Astrocyte (in vitro differentiated cells and primary cell): ENCODE measurements at regions not wholly inside any gene's neighbourhood (a gene's known extent, or its start where the extent isn't known, plus 50 kb on each side); places are given as distances from the start of the nearest gene placed in this dataset.
A peak's percentile ranks its signal among the peaks of the same experiment; 100 is the strongest.

ENCODE experiments used
- DNase-seq: peaks from one replicate; pipeline ENCODE4 v3.0.0-alpha.2; 2010; ENCODE audit warnings: low read depth
- FAIRE-seq: peaks from 2 replicates; lab custom pipeline; 2011; peaks lifted over from hg19 to GRCh38; lab: Jason Lieb, UNC
- H2AFZ ChIP-seq: 2 replicates; pipeline ENCODE4 v1.6.0; 2012; ENCODE audit warnings: low read depth, low read length, inconsistent platforms
- H3K27ac ChIP-seq: 2 replicates; pipeline ENCODE4 v1.5.1; 2011; ENCODE audit warnings: low read depth, low read length, inconsistent platforms
- H3K27me3 ChIP-seq: 2 replicates; pipeline ENCODE4 v1.6.0; 2011; ENCODE audit warnings: low read length, inconsistent platforms; ENCODE audit not compliant: insufficient read depth
- H3K36me3 ChIP-seq: 2 replicates; pipeline ENCODE4 v1.5.1; 2011; ENCODE audit warnings: low read length, inconsistent platforms; ENCODE audit not compliant: insufficient read depth
- H3K4me1 ChIP-seq: 2 replicates; pipeline ENCODE4 v1.5.1; 2011; ENCODE audit warnings: low read length, inconsistent platforms; ENCODE audit not compliant: insufficient read depth
- H3K4me2 ChIP-seq: 2 replicates; pipeline ENCODE4 v1.6.0; 2012; ENCODE audit warnings: low read length, inconsistent platforms
- H3K4me3 ChIP-seq: 2 replicates; pipeline ENCODE4 v1.5.1; 2011; ENCODE audit warnings: low read depth, mild to moderate bottlenecking, low read length, inconsistent platforms; ENCODE audit not compliant: insufficient read depth
- H3K79me2 ChIP-seq: 2 replicates; pipeline ENCODE4 v1.6.0; 2012; ENCODE audit warnings: mild to moderate bottlenecking, low read length, inconsistent platforms; ENCODE audit not compliant: insufficient read depth
- H3K9ac ChIP-seq: 2 replicates; pipeline ENCODE4 v1.6.0; 2012; ENCODE audit warnings: mild to moderate bottlenecking, low read length, inconsistent platforms
- H3K9me3 ChIP-seq: 2 replicates; pipeline ENCODE4 v1.5.1; 2012; ENCODE audit warnings: low read depth, mild to moderate bottlenecking, low read length, inconsistent platforms; ENCODE audit not compliant: insufficient read depth
- H4K20me1 ChIP-seq: 2 replicates; pipeline ENCODE4 v1.6.0; 2012; ENCODE audit warnings: low read length, inconsistent platforms; ENCODE audit not compliant: insufficient read depth
- H3K27ac Mint-ChIP-seq: one replicate; pipeline ENCODE4 v1.8.0; 2021; ENCODE audit warnings: mild to moderate bottlenecking, mixed read lengths; ENCODE audit not compliant: unreplicated experiment
- H3K27me3 Mint-ChIP-seq: one replicate; pipeline ENCODE4 v1.8.0; 2021; ENCODE audit warnings: low read depth, mixed read lengths; ENCODE audit not compliant: unreplicated experiment
- H3K36me3 Mint-ChIP-seq: one replicate; pipeline ENCODE4 v1.8.0; 2021; ENCODE audit warnings: low read depth, mixed read lengths; ENCODE audit not compliant: unreplicated experiment
- H3K4me1 Mint-ChIP-seq: one replicate; pipeline ENCODE4 v1.8.0; 2021; ENCODE audit warnings: low read depth, mixed read lengths; ENCODE audit not compliant: unreplicated experiment
- H3K4me3 Mint-ChIP-seq: one replicate; pipeline ENCODE4 v1.8.0; 2021; ENCODE audit warnings: mild to moderate bottlenecking, moderate library complexity, mixed read lengths; ENCODE audit not compliant: unreplicated experiment
- H3K9me3 Mint-ChIP-seq: one replicate; pipeline ENCODE4 v1.8.0; 2021; ENCODE audit warnings: mild to moderate bottlenecking, mixed read lengths; ENCODE audit not compliant: unreplicated experiment
- EZH2 ChIP-seq: IDR thresholded peaks from 2 replicates; pipeline ENCODE4 v1.6.1; 2012; ENCODE audit warnings: mild to moderate bottlenecking, low read length, inconsistent platforms; ENCODE audit not compliant: insufficient read depth
- TF ChIP-seq, protein P1 (sequence below): IDR thresholded peaks from 2 replicates; pipeline ENCODE4 v1.5.1; 2011; ENCODE audit warnings: low read depth, mild to moderate bottlenecking, inconsistent platforms, low read length, moderate library complexity; ENCODE audit not compliant: insufficient read depth

DNA sequence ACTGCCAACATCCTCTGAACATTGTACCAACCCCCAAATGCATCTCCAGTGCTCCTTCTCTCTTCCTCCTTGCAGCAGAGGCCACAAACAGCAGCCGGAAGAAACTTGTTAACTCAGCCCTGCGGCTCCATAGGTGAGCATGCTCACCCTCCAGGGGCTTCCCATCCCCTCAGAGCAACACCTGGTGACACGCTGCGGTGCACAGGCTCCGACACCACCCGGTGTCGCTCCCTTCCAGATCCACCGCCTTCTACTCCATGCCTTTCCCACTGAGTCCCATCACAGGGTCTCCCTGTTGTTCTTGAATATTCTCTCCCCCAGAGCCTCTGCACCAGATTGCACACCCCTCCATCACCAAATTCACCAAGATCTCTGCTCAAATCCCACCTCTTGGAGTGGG, 171.5 kb upstream of the FHL2 start:
- H3K4me1 Mint-ChIP-seq = peaks cover 7% of the 10 kb centered on the region
- DNase-seq (no peak), FAIRE-seq (no peak)
- no peaks in the 10 kb centered on the region for H3K36me3 ChIP-seq
- no peak overlapping the region for H3K4me3 Mint-ChIP-seq
- no peak overlapping the region for H3K4me3 ChIP-seq
- peaks cover 32% of the 10 kb centered on the region for H3K27me3 Mint-ChIP-seq
- H3K27me3 ChIP-seq = peaks cover 16% of the 10 kb centered on the region
- H3K27ac Mint-ChIP-seq = no peak overlapping the region
- H2AFZ ChIP-seq = no peak overlapping the region
- no peak overlapping the region for H3K27ac ChIP-seq
- TF ChIP-seq EZH2 = no peak
- TF ChIP-seq, protein P1, sequence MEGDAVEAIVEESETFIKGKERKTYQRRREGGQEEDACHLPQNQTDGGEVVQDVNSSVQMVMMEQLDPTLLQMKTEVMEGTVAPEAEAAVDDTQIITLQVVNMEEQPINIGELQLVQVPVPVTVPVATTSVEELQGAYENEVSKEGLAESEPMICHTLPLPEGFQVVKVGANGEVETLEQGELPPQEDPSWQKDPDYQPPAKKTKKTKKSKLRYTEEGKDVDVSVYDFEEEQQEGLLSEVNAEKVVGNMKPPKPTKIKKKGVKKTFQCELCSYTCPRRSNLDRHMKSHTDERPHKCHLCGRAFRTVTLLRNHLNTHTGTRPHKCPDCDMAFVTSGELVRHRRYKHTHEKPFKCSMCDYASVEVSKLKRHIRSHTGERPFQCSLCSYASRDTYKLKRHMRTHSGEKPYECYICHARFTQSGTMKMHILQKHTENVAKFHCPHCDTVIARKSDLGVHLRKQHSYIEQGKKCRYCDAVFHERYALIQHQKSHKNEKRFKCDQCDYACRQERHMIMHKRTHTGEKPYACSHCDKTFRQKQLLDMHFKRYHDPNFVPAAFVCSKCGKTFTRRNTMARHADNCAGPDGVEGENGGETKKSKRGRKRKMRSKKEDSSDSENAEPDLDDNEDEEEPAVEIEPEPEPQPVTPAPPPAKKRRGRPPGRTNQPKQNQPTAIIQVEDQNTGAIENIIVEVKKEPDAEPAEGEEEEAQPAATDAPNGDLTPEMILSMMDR = no peak
- H3K79me2 ChIP-seq = no peaks in the 10 kb centered on the region
- H3K4me2 ChIP-seq = no peak overlapping the region
- H3K4me1 ChIP-seq = peaks cover 10% of the 10 kb centered on the region
- no peaks in the 10 kb centered on the region for H3K9me3 ChIP-seq
- peaks cover 4% of the 10 kb centered on the region for H3K9me3 Mint-ChIP-seq
- peaks cover 3% of the 10 kb centered on the region for H3K36me3 Mint-ChIP-seq
- no peak overlapping the region for H3K9ac ChIP-seq
- no peaks in the 10 kb centered on the region for H4K20me1 ChIP-seq

DNA sequence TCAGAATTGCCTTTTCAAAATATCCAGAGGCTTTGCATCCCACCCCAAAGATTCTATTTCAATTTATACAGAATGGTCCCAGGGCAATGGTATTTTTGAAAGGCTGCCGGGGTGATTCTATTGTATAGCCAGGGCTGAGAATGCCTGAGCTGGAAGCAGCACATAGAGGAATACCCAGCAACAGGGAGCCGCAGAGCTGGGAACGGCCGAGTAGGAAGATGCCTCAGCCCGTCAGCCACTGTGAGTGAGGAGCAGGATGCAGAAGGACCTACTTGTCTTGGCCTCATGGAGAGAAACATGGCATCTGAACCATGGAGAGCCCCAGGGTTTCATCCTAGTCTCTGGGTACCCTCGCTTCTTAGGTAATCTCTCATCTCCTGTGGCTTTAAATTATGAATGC, 170.8 kb upstream of the FHL2 start:
- Histone ChIP-seq H3K9me3 (no peaks in the 10 kb centered on the region), H3K9ac (no peak overlapping the region), H3K4me2 (no peak overlapping the region), H3K36me3 (no peaks in the 10 kb centered on the region), H4K20me1 (no peaks in the 10 kb centered on the region), H2AFZ (no peak overlapping the region), H3K4me1 (peaks cover 10% of the 10 kb centered on the region), H3K4me3 (no peak overlapping the region), H3K27ac (no peak overlapping the region), H3K79me2 (no peaks in the 10 kb centered on the region), H3K27me3 (peaks cover 11% of the 10 kb centered on the region)
- H3K4me1 Mint-ChIP-seq = peaks cover 7% of the 10 kb centered on the region
- no peak for DNase-seq
- no peak for TF ChIP-seq EZH2
- TF ChIP-seq, protein P1 = no peak
- peaks cover 27% of the 10 kb centered on the region for H3K27me3 Mint-ChIP-seq
- H3K27ac Mint-ChIP-seq = no peak overlapping the region
- FAIRE-seq = no peak
- H3K36me3 Mint-ChIP-seq = peaks cover 3% of the 10 kb centered on the region
- H3K4me3 Mint-ChIP-seq = no peak overlapping the region
- peaks cover 4% of the 10 kb centered on the region for H3K9me3 Mint-ChIP-seq

DNA sequence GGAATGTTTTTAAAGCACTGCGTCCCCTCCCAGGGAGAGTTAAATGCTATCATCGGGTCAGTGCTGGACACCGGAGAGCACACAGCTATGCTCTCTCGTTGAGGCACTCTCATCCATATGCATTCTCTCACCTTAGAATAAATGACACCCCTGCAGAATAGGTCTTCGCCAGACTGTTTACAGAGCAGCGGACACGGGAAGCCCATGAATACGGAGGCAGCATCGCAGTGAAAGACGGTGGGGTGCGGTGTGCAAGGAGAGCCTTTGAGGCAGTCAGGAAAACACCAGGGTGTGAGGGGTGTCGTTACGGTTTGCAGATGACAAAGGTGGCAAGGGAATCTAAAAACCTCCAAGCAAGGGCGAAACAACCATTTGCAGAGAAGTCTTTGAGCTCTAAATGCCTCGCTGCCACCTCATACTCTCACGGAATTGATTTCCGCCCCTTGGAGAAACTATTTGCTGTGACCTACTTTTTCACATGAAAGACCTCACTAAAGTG, 169.2 kb upstream of the FHL2 start:
- Mint-ChIP-seq H3K4me1 (peaks cover 7% of the 10 kb centered on the region), H3K27me3 (peaks cover 32% of the 10 kb centered on the region), H3K4me3 (no peak overlapping the region), H3K27ac (no peak overlapping the region), H3K36me3 (peaks cover 3% of the 10 kb centered on the region), H3K9me3 (peaks cover 4% of the 10 kb centered on the region)
- Histone ChIP-seq H3K4me3 (peak overlapping the region; percentile 46), H2AFZ (peak overlapping the region; percentile 49), H3K27me3 (peaks cover 11% of the 10 kb centered on the region), H3K9me3 (no peaks in the 10 kb centered on the region), H4K20me1 (no peaks in the 10 kb centered on the region), H3K27ac (no peak overlapping the region), H3K36me3 (no peaks in the 10 kb centered on the region), H3K4me1 (peaks cover 10% of the 10 kb centered on the region), H3K79me2 (no peaks in the 10 kb centered on the region), H3K9ac (peak overlapping the region; percentile 33), H3K4me2 (peak overlapping the region; percentile 83)
- TF ChIP-seq, protein P1 = no peak
- TF ChIP-seq EZH2 = no peak
- FAIRE-seq (no peak), DNase-seq (peak; percentile 3)
